Putamen (tissue), 1 donor: ENCODE measurements at regions not wholly inside any gene's neighbourhood (a gene's known extent, or its start where the extent isn't known, plus 50 kb on each side); places are given as distances from the start of the nearest gene placed in this dataset.

Experiments used
- DNase-seq: peaks from one replicate; pipeline ENCODE4 v3.0.0-alpha.2; 2016; ENCODE audit warnings: low spot score

- no peak for DNase-seq
Measured at GRCh38 chr5:8908055-8908683, 637.7 kb downstream of the SEMA5A start.

GRCh38 chr5:8912106-8912505, 633.8 kb downstream of the SEMA5A start:
- DNase-seq: no peak

GRCh38 chr5:8913522-8913921, 632.4 kb downstream of the SEMA5A start:
- DNase-seq: no peak

- no peak for DNase-seq
Measured at GRCh38 chr5:8919096-8919495, 626.8 kb downstream of the SEMA5A start.

GRCh38 chr5:8923526-8923925, 622.3 kb downstream of the SEMA5A start:
- no peak for DNase-seq

- no peak for DNase-seq
Measured at GRCh38 chr5:8924054-8924793, 621.7 kb downstream of the SEMA5A start.

- DNase-seq: no peak
Measured at GRCh38 chr5:8930021-8930420, 615.9 kb downstream of the SEMA5A start.

GRCh38 chr5:8934455-8934854, 611.4 kb downstream of the SEMA5A start:
- DNase-seq: no peak

- no peak for DNase-seq
Measured at GRCh38 chr5:8940934-8941333, 604.9 kb downstream of the SEMA5A start.

GRCh38 chr5:8943301-8943700, 602.6 kb downstream of the SEMA5A start:
- no peak for DNase-seq

GRCh38 chr5:8944005-8944404, 601.9 kb downstream of the SEMA5A start:
- no peak for DNase-seq

- no peak for DNase-seq
Measured at GRCh38 chr5:8945972-8946371, 599.9 kb downstream of the SEMA5A start.

GRCh38 chr5:8949908-8950307, 596.0 kb downstream of the SEMA5A start:
- DNase-seq: no peak

- DNase-seq: no peak
Measured at GRCh38 chr5:8952147-8952546, 593.7 kb downstream of the SEMA5A start.

- DNase-seq: no peak
Measured at GRCh38 chr5:8953016-8953415, 592.9 kb downstream of the SEMA5A start.

GRCh38 chr5:8953911-8954438, 591.9 kb downstream of the SEMA5A start:
- no peak for DNase-seq

- no peak for DNase-seq
Measured at GRCh38 chr5:8954801-8955200, 591.1 kb downstream of the SEMA5A start.

- DNase-seq: no peak
Measured at GRCh38 chr5:8956659-8957058, 589.2 kb downstream of the SEMA5A start.

GRCh38 chr5:8958602-8959001, 587.3 kb downstream of the SEMA5A start:
- no peak for DNase-seq

GRCh38 chr5:8961219-8961618, 584.7 kb downstream of the SEMA5A start:
- DNase-seq: no peak

- DNase-seq: no peak
Measured at GRCh38 chr5:8961956-8962355, 583.9 kb downstream of the SEMA5A start.

GRCh38 chr5:8981016-8981415, 564.9 kb downstream of the SEMA5A start:
- DNase-seq: no peak

- no peak for DNase-seq
Measured at GRCh38 chr5:8981496-8981895, 564.4 kb downstream of the SEMA5A start.

- DNase-seq: no peak
Measured at GRCh38 chr5:8984386-8984785, 561.5 kb downstream of the SEMA5A start.
